ENCODE measurements at regions not wholly inside any gene's neighbourhood (a gene's known extent, or its start where the extent isn't known, plus 50 kb on each side); places are given as distances from the start of the nearest gene placed in this dataset.
"Not testable (repeated sequence)": the region's sequence is repeated elsewhere in the genome, so short reads cannot be mapped to it uniquely, and the experiment has no call there.

DNA sequence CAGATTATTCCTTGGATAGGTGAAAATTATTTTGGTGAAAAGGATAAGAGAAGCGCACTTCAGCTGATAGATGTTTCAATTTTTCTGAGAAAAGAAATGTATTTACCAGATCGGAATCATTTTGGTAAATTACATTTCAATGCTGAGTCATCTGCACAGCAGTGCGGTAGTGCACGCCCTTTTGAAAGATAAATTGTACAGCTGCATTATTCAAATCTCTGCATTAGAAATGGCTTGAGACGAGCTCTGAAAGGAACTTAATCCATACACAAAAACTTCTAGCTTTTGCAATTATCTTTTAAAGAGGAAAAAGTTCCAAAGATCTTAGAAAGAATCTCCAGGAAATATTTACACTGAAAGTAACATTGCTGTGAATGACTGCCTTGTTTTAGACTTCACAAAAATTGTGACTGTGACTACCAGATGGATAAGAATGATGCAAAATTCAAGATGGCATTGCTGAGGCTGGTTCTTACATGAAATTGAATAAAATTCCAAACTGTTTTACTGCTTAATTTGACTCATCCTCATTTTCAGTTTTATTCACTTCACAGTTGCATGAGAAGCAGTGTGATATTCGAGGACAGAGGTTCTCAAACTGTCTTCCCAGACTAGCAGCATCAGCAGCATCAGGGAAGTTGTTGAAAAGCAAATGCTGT, 161.7 kb downstream of the RND3 start:
- H3K9ac ChIP-seq, result no peak overlapping the region
- H3K36me3 ChIP-seq (ENCODE audit: low read depth), result no peaks in the 10 kb centered on the region
- no peaks in the 10 kb centered on the region for H3K27me3 ChIP-seq (replicated peaks; ENCODE audit: insufficient read depth)
- no peaks in the 10 kb centered on the region for H3K9me2 ChIP-seq (ENCODE audit: insufficient read depth)
- no peak overlapping the region for H2AFZ ChIP-seq
- no peak overlapping the region for H3K27ac ChIP-seq
- H3K4me2 ChIP-seq (ENCODE audit: unreplicated experiment), result no peak overlapping the region
- 81 to 84% methylated on average over 6 of the region's 6 CpGs for WGBS, 2 experiments (ENCODE audit: low coverage in 1 of 2, low lambda C conversion rate in 2 of 2, missing lambda C conversion rate in 2 of 2)
- no peaks in the 10 kb centered on the region for H3K4me1 ChIP-seq (ENCODE audit: insufficient read depth)
- no peak for DNase-seq
- no peaks in the 10 kb centered on the region for H4K20me1 ChIP-seq (ENCODE audit: insufficient read depth)
- TF ChIP-seq EZH2phosphoT487 (IDR thresholded peaks at IDR 0.05; ENCODE audit: insufficient read depth, low read depth) (no peak), EZH2 (IDR thresholded peaks at IDR 0.05; ENCODE audit: insufficient read depth, poor library complexity, severe bottlenecking) (no peak)
- H3K4me3 ChIP-seq, result no peak overlapping the region
- in situ Hi-C loops (cut with MboI), result no loop called here
- no peaks in the 10 kb centered on the region for H3K9me3 ChIP-seq (ENCODE audit: low read depth)
- H3F3A ChIP-seq (ENCODE audit: insufficient read depth), result no peaks in the 10 kb centered on the region
- no peaks in the 10 kb centered on the region for H3K79me2 ChIP-seq (ENCODE audit: insufficient read depth)

DNA sequence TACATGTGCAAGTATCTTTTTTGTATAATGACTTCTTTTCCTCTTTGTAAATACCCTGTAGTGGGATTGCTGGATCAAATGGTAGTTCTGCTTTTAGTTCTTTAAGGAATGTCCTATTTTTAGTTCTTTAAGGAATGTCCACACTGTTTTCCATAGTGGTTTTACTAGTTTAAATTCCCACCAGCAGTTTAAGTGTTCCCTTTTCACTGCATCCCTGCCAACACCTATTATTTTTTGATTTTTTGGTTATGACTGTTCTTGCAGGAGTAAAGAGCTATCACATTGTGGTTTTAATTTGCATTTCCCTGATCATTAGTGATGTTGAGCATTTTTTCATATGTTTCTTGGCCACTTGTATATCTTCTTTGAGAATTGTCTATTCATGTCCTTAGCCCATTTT, 164.4 kb downstream of the RND3 start:
- H3K36me3 ChIP-seq (ENCODE audit: low read depth); H3K27me3 ChIP-seq (replicated peaks; ENCODE audit: insufficient read depth); DNase-seq; H3F3A ChIP-seq (ENCODE audit: insufficient read depth); H3K4me2 ChIP-seq (ENCODE audit: unreplicated experiment); H3K4me1 ChIP-seq (ENCODE audit: insufficient read depth); H4K20me1 ChIP-seq (ENCODE audit: insufficient read depth); H3K27ac ChIP-seq; H3K9me3 ChIP-seq (ENCODE audit: low read depth); H3K9me2 ChIP-seq (ENCODE audit: insufficient read depth); in situ Hi-C loops (cut with MboI); H3K9ac ChIP-seq; H2AFZ ChIP-seq; H3K79me2 ChIP-seq (ENCODE audit: insufficient read depth); H3K4me3 ChIP-seq: not testable (repeated sequence)

DNA sequence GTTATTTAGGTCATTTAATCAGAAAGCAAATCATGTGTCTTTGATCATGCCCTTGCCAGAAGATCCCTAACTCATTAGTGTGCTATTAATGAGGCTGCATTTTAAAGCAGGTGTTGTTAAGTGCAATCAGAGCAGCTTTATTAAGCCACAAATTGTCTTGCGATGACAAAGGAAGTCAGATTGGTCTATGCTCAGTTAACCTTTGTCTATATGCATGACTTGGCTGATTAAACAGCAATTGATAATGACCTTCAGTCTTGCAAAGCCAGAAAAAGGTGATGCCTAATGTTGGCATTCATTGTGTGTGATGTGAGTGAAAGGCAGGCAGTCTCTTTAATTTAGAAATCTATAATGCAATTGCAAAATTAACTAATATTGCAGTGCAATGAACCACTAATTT, 166.9 kb downstream of the RND3 start:
- Histone ChIP-seq H3K36me3 (ENCODE audit: low read depth) (no peaks in the 10 kb centered on the region), H3K27me3 (replicated peaks; ENCODE audit: insufficient read depth) (no peaks in the 10 kb centered on the region), H3K9me2 (ENCODE audit: insufficient read depth) (no peaks in the 10 kb centered on the region), H3K4me3 (no peak overlapping the region), H4K20me1 (ENCODE audit: insufficient read depth) (no peaks in the 10 kb centered on the region), H3F3A (ENCODE audit: insufficient read depth) (no peaks in the 10 kb centered on the region), H3K4me1 (ENCODE audit: insufficient read depth) (no peaks in the 10 kb centered on the region), H3K9me3 (ENCODE audit: low read depth) (peaks cover 1% of the 10 kb centered on the region), H3K9ac (no peak overlapping the region), H3K27ac (no peak overlapping the region), H2AFZ (no peak overlapping the region), H3K79me2 (ENCODE audit: insufficient read depth) (no peaks in the 10 kb centered on the region), H3K4me2 (ENCODE audit: unreplicated experiment) (no peak overlapping the region)
- WGBS, 2 experiments (ENCODE audit: low coverage in 1 of 2, low lambda C conversion rate in 2 of 2, missing lambda C conversion rate in 2 of 2), result 79 to 85% methylated on average over 1 of the region's 1 CpG
- no peak for TF ChIP-seq EZH2phosphoT487 (IDR thresholded peaks at IDR 0.05; ENCODE audit: insufficient read depth, low read depth)
- TF ChIP-seq EZH2 (IDR thresholded peaks at IDR 0.05; ENCODE audit: insufficient read depth, poor library complexity, severe bottlenecking), result no peak
- in situ Hi-C loops (cut with MboI), result no loop called here
- DNase-seq, result no peak

DNA sequence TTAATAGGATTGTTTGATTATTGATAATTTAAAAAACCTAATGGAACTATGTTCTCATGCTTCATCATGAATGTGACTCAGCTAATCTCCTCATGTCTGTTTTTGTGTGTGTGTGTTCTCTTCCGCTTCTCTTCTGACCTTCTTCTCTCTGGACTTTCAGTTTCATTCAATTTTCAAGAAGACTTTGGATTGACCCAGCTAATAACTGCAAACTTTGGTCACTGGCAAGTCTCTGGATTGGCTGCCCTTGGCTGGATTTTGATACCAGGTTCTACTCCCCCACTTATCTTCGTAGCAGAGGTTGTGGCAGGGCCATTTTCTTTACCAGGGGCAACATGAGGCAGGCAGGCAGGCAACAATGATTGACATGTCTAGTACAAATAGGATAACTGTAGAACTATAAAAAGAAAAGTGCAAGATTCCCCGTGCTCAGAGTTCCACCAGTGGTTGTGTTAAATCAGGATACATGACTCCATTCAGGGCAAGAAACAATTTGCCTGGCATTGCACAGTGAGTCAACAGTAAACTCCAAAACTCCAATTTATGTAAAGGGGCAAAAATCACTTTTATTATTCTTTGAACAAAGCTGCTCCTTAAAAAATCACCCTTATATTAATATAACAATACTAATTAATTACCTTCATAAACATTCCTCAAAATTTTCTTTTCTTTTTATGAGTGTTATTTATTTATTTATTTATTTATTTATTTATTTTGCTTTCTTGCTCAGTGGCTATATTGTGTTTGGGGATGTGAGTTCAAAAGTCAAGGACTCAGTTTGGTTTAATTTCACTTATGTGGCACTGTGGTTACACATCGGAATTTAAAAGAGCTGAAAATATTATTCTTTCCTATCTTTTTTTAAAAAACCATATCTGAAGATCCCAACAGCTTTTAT, 167.6 kb downstream of the RND3 start:
- no peak overlapping the region for H3K9ac ChIP-seq
- no peak for TF ChIP-seq EZH2 (IDR thresholded peaks at IDR 0.05; ENCODE audit: insufficient read depth, poor library complexity, severe bottlenecking)
- TF ChIP-seq EZH2phosphoT487 (IDR thresholded peaks at IDR 0.05; ENCODE audit: insufficient read depth, low read depth), result no peak
- H3K4me3 ChIP-seq, result no peak overlapping the region
- H3K27me3 ChIP-seq (replicated peaks; ENCODE audit: insufficient read depth), result no peaks in the 10 kb centered on the region
- H2AFZ ChIP-seq, result no peak overlapping the region
- no peaks in the 10 kb centered on the region for H4K20me1 ChIP-seq (ENCODE audit: insufficient read depth)
- H3K79me2 ChIP-seq (ENCODE audit: insufficient read depth), result no peaks in the 10 kb centered on the region
- no peak overlapping the region for H3K27ac ChIP-seq
- no peaks in the 10 kb centered on the region for H3K9me2 ChIP-seq (ENCODE audit: insufficient read depth)
- H3F3A ChIP-seq (ENCODE audit: insufficient read depth), result no peaks in the 10 kb centered on the region
- no peak overlapping the region for H3K4me2 ChIP-seq (ENCODE audit: unreplicated experiment)
- WGBS, 2 experiments (ENCODE audit: low coverage in 1 of 2, low lambda C conversion rate in 2 of 2, missing lambda C conversion rate in 2 of 2), result 94% methylated on average over 4 of the region's 4 CpGs
- DNase-seq, result no peak
- no peaks in the 10 kb centered on the region for H3K4me1 ChIP-seq (ENCODE audit: insufficient read depth)
- in situ Hi-C loops (cut with MboI), result no loop called here
- peaks cover 3% of the 10 kb centered on the region for H3K9me3 ChIP-seq (ENCODE audit: low read depth)
- no peaks in the 10 kb centered on the region for H3K36me3 ChIP-seq (ENCODE audit: low read depth)
